Natural killer cell (primary cell): ENCODE measurements at regions not wholly inside any gene's neighbourhood (a gene's known extent, or its start where the extent isn't known, plus 50 kb on each side); places are given as distances from the start of the nearest gene placed in this dataset.

ENCODE experiments used
- ATAC-seq, 3 donors: fragments of 150-1000 bp in 2 of 3; fragments of 200-7000 bp in 1 of 3; cut with Tn5 transposase; 1 replicate in 1 of 3; 2 replicates in 2 of 3; pipeline ENCODE4 v1.10.0; 2021; ENCODE audit warnings: mild to moderate bottlenecking in 2 of 3, moderate library complexity in 2 of 3
- DNase-seq, 2 donors: peaks; one replicate each; pipeline versions ENCODE4 v3.0.0 to v3.0.0-alpha.2; 2013 to 2021; ENCODE audit warnings: mixed read lengths in 1 of 2
- H3K27ac ChIP-seq: one replicate; pipeline ENCODE4 v1.5.1; 2013; ENCODE audit warnings: mild to moderate bottlenecking, low read length
- H3K27me3 ChIP-seq: one replicate; pipeline ENCODE4 v1.6.1; 2013; ENCODE audit warnings: low read length; ENCODE audit not compliant: control insufficient read depth, insufficient read depth
- H3K36me3 ChIP-seq: one replicate; pipeline ENCODE4 v1.6.1; 2013; ENCODE audit warnings: low read length; ENCODE audit not compliant: control insufficient read depth, insufficient read depth
- H3K4me1 ChIP-seq: one replicate; pipeline ENCODE4 v1.6.1; 2013; ENCODE audit warnings: low read length; ENCODE audit not compliant: control insufficient read depth, insufficient read depth
- H3K4me3 ChIP-seq: one replicate; pipeline ENCODE4 v1.5.1; 2013; ENCODE audit warnings: low read length
- H3K9me3 ChIP-seq: one replicate; pipeline ENCODE4 v1.6.1; 2013; ENCODE audit warnings: low read length; ENCODE audit not compliant: control insufficient read depth, insufficient read depth
- H3K27ac Mint-ChIP-seq, 2 donors: one replicate each; pipeline ENCODE4 v1.8.0; 2022; ENCODE audit warnings: mild to moderate bottlenecking in 2 of 2, mixed read lengths in 2 of 2, moderate library complexity in 1 of 2
- H3K27me3 Mint-ChIP-seq, 2 donors: one replicate each; pipeline ENCODE4 v1.8.0; 2022; ENCODE audit warnings: low read depth in 2 of 2, mixed read lengths in 2 of 2
- H3K36me3 Mint-ChIP-seq: one replicate; pipeline ENCODE4 v1.8.0; 2022; ENCODE audit warnings: mixed read lengths
- H3K4me1 Mint-ChIP-seq, 2 donors: one replicate each; pipeline ENCODE4 v1.8.0; 2022; ENCODE audit warnings: mixed read lengths in 2 of 2
- H3K4me3 Mint-ChIP-seq: one replicate; pipeline ENCODE4 v1.8.0; 2022; ENCODE audit warnings: mild to moderate bottlenecking, moderate library complexity, mixed read lengths
- H3K9me3 Mint-ChIP-seq, 2 donors: one replicate each; pipeline ENCODE4 v1.8.0; 2022; ENCODE audit warnings: mixed read lengths in 2 of 2
- WGBS: methylation state at CpG from one replicate; pipeline ENCODE4 v1.1.7; 2013; ENCODE audit warnings: missing lambda C conversion rate; ENCODE audit not compliant: insufficient coverage; 5-methylcytosine and 5-hydroxymethylcytosine counted together
- intact Hi-C: fragments of 100-400 bp; cut with micrococcal nuclease; formaldehyde crosslinking; loops from one replicate; pipeline ENCODE4 v1.14.2; 2022
- TF ChIP-seq, protein P1 (sequence below): fragments of 200-600 bp; IDR thresholded peaks from one replicate; pipeline ENCODE4 v1.8.0; 2022; ENCODE audit warnings: antibody characterized with exemption

- H3K4me3 Mint-ChIP-seq: no peak overlapping the region
- 100% methylated on average over 1 of the region's 1 CpG for WGBS
Measured at GRCh38 chr4:179313823-179314222, 1871.6 kb upstream of the AGA start.

GRCh38 chr4:179325181-179325580, 1882.9 kb upstream of the AGA start:
- no peak overlapping the region for H3K4me3 ChIP-seq
- TF ChIP-seq, protein P1, sequence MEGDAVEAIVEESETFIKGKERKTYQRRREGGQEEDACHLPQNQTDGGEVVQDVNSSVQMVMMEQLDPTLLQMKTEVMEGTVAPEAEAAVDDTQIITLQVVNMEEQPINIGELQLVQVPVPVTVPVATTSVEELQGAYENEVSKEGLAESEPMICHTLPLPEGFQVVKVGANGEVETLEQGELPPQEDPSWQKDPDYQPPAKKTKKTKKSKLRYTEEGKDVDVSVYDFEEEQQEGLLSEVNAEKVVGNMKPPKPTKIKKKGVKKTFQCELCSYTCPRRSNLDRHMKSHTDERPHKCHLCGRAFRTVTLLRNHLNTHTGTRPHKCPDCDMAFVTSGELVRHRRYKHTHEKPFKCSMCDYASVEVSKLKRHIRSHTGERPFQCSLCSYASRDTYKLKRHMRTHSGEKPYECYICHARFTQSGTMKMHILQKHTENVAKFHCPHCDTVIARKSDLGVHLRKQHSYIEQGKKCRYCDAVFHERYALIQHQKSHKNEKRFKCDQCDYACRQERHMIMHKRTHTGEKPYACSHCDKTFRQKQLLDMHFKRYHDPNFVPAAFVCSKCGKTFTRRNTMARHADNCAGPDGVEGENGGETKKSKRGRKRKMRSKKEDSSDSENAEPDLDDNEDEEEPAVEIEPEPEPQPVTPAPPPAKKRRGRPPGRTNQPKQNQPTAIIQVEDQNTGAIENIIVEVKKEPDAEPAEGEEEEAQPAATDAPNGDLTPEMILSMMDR: no peak
- WGBS: 86% methylated on average over 2 of the region's 2 CpGs
- Mint-ChIP-seq H3K27me3 (no peaks in the 10 kb centered on the region), H3K4me3 (no peak overlapping the region), H3K4me1 (no peaks in the 10 kb centered on the region), H3K27ac (no peak overlapping the region), H3K9me3 (peaks cover 11 to 26% of the 10 kb centered on the region in 2 donors), H3K36me3 (peaks cover 11% of the 10 kb centered on the region)
- H3K36me3 ChIP-seq: no peaks in the 10 kb centered on the region
- intact Hi-C loops: no loop called here
- peaks cover 2% of the 10 kb centered on the region for H3K9me3 ChIP-seq
- DNase-seq (no peak), ATAC-seq (no peak)
- no peaks in the 10 kb centered on the region for H3K27me3 ChIP-seq
- no peaks in the 10 kb centered on the region for H3K4me1 ChIP-seq
- H3K27ac ChIP-seq: no peak overlapping the region

More at GRCh38 chr4:179313823-179314222, 1871.6 kb upstream of the AGA start:
- ATAC-seq: no peak
- TF ChIP-seq, protein P1: no peak
- intact Hi-C loops: no loop called here
- DNase-seq: no peak
- no peak overlapping the region for H3K27ac Mint-ChIP-seq
- H3K27me3 ChIP-seq: no peaks in the 10 kb centered on the region
- no peak overlapping the region for H3K27ac ChIP-seq
- no peaks in the 10 kb centered on the region for H3K4me1 ChIP-seq
- no peaks in the 10 kb centered on the region for H3K36me3 ChIP-seq
- peaks cover 20 to 21% of the 10 kb centered on the region in 2 donors for H3K9me3 Mint-ChIP-seq
- H3K9me3 ChIP-seq: no peaks in the 10 kb centered on the region
- H3K4me1 Mint-ChIP-seq: no peaks in the 10 kb centered on the region
- no peaks in the 10 kb centered on the region for H3K27me3 Mint-ChIP-seq
- H3K4me3 ChIP-seq: no peak overlapping the region
- H3K36me3 Mint-ChIP-seq: peaks cover 6% of the 10 kb centered on the region

DNA sequence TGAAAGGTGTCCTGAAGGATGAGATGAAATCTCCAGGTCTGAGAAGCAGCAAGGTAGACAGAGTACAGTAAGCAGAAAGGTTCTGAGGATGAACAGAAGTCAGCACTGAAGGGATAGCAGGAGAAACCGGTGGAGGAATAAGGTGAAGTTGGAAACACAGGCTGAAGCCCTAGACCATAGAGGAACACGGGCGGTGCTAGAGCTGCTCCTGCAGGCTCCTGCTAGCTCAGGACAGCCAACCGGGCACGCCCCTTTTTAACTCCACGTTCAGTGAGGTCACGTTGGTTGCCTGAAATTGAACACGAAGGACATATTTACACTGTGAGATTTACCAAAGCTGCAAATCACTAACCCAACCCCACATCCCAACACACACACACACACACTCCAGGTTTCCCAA, 1886.4 kb upstream of the AGA start:
- H3K9me3 Mint-ChIP-seq: peaks cover 11 to 20% of the 10 kb centered on the region in 2 donors
- H3K36me3 ChIP-seq: no peaks in the 10 kb centered on the region
- intact Hi-C loops: no loop called here
- H3K4me3 ChIP-seq: no peak overlapping the region
- no peak overlapping the region for H3K27ac Mint-ChIP-seq
- TF ChIP-seq, protein P1: no peak
- DNase-seq (no peak), ATAC-seq (no peak)
- no peaks in the 10 kb centered on the region for H3K36me3 Mint-ChIP-seq
- peaks cover 2% of the 10 kb centered on the region for H3K9me3 ChIP-seq
- no peaks in the 10 kb centered on the region for H3K4me1 Mint-ChIP-seq
- WGBS: 87% methylated on average over 8 of the region's 8 CpGs
- no peaks in the 10 kb centered on the region for H3K4me1 ChIP-seq
- H3K27ac ChIP-seq: no peak overlapping the region
- no peaks in the 10 kb centered on the region for H3K27me3 Mint-ChIP-seq
- no peaks in the 10 kb centered on the region for H3K27me3 ChIP-seq
- no peak overlapping the region for H3K4me3 Mint-ChIP-seq

- Mint-ChIP-seq H3K27ac (no peak overlapping the region), H3K4me3 (no peak overlapping the region), H3K36me3 (no peaks in the 10 kb centered on the region), H3K4me1 (no peaks in the 10 kb centered on the region), H3K9me3 (peaks cover 7 to 11% of the 10 kb centered on the region in 2 donors), H3K27me3 (no peaks in the 10 kb centered on the region)
- Histone ChIP-seq H3K27ac (no peak overlapping the region), H3K9me3 (peaks cover 2% of the 10 kb centered on the region), H3K4me3 (no peak overlapping the region), H3K27me3 (no peaks in the 10 kb centered on the region), H3K4me1 (no peaks in the 10 kb centered on the region), H3K36me3 (no peaks in the 10 kb centered on the region)
- intact Hi-C loops: no loop called here
- 74% methylated on average over 6 of the region's 6 CpGs for WGBS
- TF ChIP-seq, protein P1: no peak
- ATAC-seq: no peak
- no peak for DNase-seq
Measured at GRCh38 chr4:179331362-179331761, 1889.1 kb upstream of the AGA start.
